ENCODE measurements at regions not wholly inside any gene's neighbourhood (a gene's known extent, or its start where the extent isn't known, plus 50 kb on each side); places are given as distances from the start of the nearest gene placed in this dataset.

DNA sequence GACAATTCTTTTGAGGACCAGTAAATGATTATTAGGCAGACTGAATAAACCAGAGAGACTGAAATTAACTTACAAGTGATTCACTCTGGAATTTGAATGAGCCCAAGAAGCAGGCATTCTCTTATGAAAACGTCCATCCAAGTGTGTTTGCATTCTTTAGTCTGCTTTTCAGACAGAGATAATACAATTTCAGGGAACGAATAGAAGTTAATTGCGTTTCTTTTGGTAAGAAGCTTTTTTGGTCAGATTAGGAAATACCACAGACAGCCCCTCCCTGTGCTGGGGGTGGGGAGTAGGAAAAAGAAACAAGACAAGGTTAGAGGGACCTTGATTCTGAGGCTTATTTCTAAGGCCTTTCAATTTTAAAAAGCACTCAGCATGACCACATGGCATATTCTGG is 874.4 kb downstream of the SUCLG1 start:
- no peaks in the 10 kb centered on the region for H3F3A ChIP-seq (ENCODE audit: low read length, unreplicated experiment)
- no peak for TF ChIP-seq EZH2 (IDR thresholded peaks at IDR 0.05; ENCODE audit: low read length, unreplicated experiment)
- TF ChIP-seq EZH2phosphoT487 (IDR thresholded peaks at IDR 0.05; ENCODE audit: borderline replicate concordance, low read length): no peak
- TF ChIP-seq, protein P1, sequence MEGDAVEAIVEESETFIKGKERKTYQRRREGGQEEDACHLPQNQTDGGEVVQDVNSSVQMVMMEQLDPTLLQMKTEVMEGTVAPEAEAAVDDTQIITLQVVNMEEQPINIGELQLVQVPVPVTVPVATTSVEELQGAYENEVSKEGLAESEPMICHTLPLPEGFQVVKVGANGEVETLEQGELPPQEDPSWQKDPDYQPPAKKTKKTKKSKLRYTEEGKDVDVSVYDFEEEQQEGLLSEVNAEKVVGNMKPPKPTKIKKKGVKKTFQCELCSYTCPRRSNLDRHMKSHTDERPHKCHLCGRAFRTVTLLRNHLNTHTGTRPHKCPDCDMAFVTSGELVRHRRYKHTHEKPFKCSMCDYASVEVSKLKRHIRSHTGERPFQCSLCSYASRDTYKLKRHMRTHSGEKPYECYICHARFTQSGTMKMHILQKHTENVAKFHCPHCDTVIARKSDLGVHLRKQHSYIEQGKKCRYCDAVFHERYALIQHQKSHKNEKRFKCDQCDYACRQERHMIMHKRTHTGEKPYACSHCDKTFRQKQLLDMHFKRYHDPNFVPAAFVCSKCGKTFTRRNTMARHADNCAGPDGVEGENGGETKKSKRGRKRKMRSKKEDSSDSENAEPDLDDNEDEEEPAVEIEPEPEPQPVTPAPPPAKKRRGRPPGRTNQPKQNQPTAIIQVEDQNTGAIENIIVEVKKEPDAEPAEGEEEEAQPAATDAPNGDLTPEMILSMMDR (conservative IDR thresholded peaks at IDR 0.05; ENCODE audit: low read depth, low read length): no peak
- no peaks in the 10 kb centered on the region for H3K27me3 ChIP-seq (ENCODE audit: low read length)
- ChIA-PET CTCF (no interaction called here), POLR2A (ENCODE audit: unreplicated experiment) (no interaction called here)
- no TSS peak for BruUV-seq (replicated peaks)
- H3K4me3 ChIP-seq (ENCODE audit: low read length): peak overlapping the region; percentile 44
- H3K9me2 ChIP-seq (replicated peaks; ENCODE audit: low read length): no peaks in the 10 kb centered on the region
- H3K36me3 ChIP-seq (ENCODE audit: low read depth, low read length): no peaks in the 10 kb centered on the region
- no peaks in the 10 kb centered on the region for H3K4me1 ChIP-seq (ENCODE audit: insufficient read depth, low read length)
- DNase-seq (no peak), ATAC-seq (no peak)
- H3K9me3 ChIP-seq (ENCODE audit: low read length): 0 out of 2 replicates have a peak, but pooled peaks cover 3% of the 10 kb centered on the region
- no peaks in the 10 kb centered on the region for H3K79me2 ChIP-seq (ENCODE audit: low read length)
- no peaks in the 10 kb centered on the region for H4K20me1 ChIP-seq (ENCODE audit: low read length)
- H2AFZ ChIP-seq (ENCODE audit: low read length): peak overlapping the region; percentile 64
- H3K4me2 ChIP-seq (ENCODE audit: low read length): peak overlapping the region; percentile 67
- intact Hi-C loops (cut with micrococcal nuclease): no loop called here
- H3K9ac ChIP-seq (ENCODE audit: low read length): no peak overlapping the region
- no peak overlapping the region for H3K27ac ChIP-seq (ENCODE audit: low read length)

DNA sequence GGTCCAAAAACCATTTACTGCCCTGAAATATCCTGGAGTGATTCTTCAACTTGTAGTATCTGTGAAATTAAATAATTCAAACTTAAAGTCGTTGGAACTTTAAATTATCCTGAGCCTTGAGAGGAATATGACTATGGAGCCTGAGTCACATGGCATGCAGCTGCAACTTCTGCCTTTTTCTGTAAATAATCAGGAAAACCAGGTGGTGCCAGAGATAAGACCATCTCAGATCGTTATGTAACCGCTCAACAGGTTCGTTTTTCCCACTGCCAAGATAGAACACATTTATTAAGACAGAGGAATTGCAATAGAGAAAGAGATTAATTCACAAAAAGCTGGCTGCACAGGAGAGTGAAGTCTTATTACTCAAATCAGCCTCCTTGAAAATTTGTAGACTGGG is 876.5 kb downstream of the SUCLG1 start:
- DNase-seq: no peak
- CTCF ChIA-PET: no interaction called here
- Histone ChIP-seq H4K20me1 (ENCODE audit: low read length) (no peaks in the 10 kb centered on the region), H3K4me2 (ENCODE audit: low read length) (no peak overlapping the region), H2AFZ (ENCODE audit: low read length) (no peak overlapping the region), H3K79me2 (ENCODE audit: low read length) (no peaks in the 10 kb centered on the region), H3K4me1 (ENCODE audit: insufficient read depth, low read length) (no peaks in the 10 kb centered on the region), H3K9ac (ENCODE audit: low read length) (no peak overlapping the region), H3K27me3 (ENCODE audit: low read length) (no peaks in the 10 kb centered on the region), H3K27ac (ENCODE audit: low read length) (no peak overlapping the region), H3K9me3 (ENCODE audit: low read length) (0 out of 2 replicates have a peak, but pooled peaks cover 3% of the 10 kb centered on the region), H3K4me3 (ENCODE audit: low read length) (no peak overlapping the region), H3K36me3 (ENCODE audit: low read depth, low read length) (no peaks in the 10 kb centered on the region), H3F3A (ENCODE audit: low read length, unreplicated experiment) (no peaks in the 10 kb centered on the region), H3K9me2 (replicated peaks; ENCODE audit: low read length) (no peaks in the 10 kb centered on the region)
- ATAC-seq: no peak
- BruUV-seq (replicated peaks): no TSS peak
- POLR2A ChIA-PET (ENCODE audit: unreplicated experiment): no interaction called here
- TF ChIP-seq, protein P1 (conservative IDR thresholded peaks at IDR 0.05; ENCODE audit: low read depth, low read length): no peak
- no peak for TF ChIP-seq EZH2 (IDR thresholded peaks at IDR 0.05; ENCODE audit: low read length, unreplicated experiment)
- TF ChIP-seq EZH2phosphoT487 (IDR thresholded peaks at IDR 0.05; ENCODE audit: borderline replicate concordance, low read length): no peak
- intact Hi-C loops (cut with micrococcal nuclease): no loop called here

DNA sequence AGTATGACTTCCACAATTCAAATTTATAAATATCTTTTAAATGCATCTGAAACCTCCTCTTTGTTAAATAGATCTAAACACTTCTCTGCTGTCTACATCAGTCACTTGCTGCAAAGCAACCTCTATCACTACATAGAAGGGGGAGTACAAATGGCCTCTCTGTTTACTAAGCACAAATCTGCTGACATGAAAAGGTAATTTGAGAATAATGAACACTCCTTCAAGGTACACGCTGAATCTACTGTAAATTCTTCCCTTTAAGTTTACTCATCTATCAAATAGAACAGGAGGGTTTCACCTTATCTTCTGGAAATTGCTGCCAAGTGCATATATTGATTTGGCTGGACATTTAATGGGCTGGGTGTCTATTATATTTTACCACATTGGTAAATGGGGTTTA is 879.6 kb downstream of the SUCLG1 start:
- no peak for DNase-seq
- Histone ChIP-seq H3K4me1 (ENCODE audit: insufficient read depth, low read length) (no peaks in the 10 kb centered on the region), H3K79me2 (ENCODE audit: low read length) (no peaks in the 10 kb centered on the region), H3K27ac (ENCODE audit: low read length) (no peak overlapping the region), H3K36me3 (ENCODE audit: low read depth, low read length) (no peaks in the 10 kb centered on the region), H3K27me3 (ENCODE audit: low read length) (no peaks in the 10 kb centered on the region), H3K4me2 (ENCODE audit: low read length) (no peak overlapping the region), H3K9me3 (ENCODE audit: low read length) (0 out of 2 replicates have a peak, but pooled peaks cover 3% of the 10 kb centered on the region), H3F3A (ENCODE audit: low read length, unreplicated experiment) (no peaks in the 10 kb centered on the region), H2AFZ (ENCODE audit: low read length) (no peak overlapping the region), H4K20me1 (ENCODE audit: low read length) (no peaks in the 10 kb centered on the region), H3K9me2 (replicated peaks; ENCODE audit: low read length) (no peaks in the 10 kb centered on the region), H3K4me3 (ENCODE audit: low read length) (no peak overlapping the region), H3K9ac (ENCODE audit: low read length) (no peak overlapping the region)
- CTCF ChIA-PET: no interaction called here
- no peak for ATAC-seq
- no TSS peak for BruUV-seq (replicated peaks)
- POLR2A ChIA-PET (ENCODE audit: unreplicated experiment): no interaction called here
- TF ChIP-seq EZH2 (IDR thresholded peaks at IDR 0.05; ENCODE audit: low read length, unreplicated experiment): no peak
- TF ChIP-seq EZH2phosphoT487 (IDR thresholded peaks at IDR 0.05; ENCODE audit: borderline replicate concordance, low read length): no peak
- TF ChIP-seq, protein P1 (conservative IDR thresholded peaks at IDR 0.05; ENCODE audit: low read depth, low read length): no peak
- intact Hi-C loops (cut with micrococcal nuclease): no loop called here
